ENCODE measurements at regions not wholly inside any gene's neighbourhood (a gene's known extent, or its start where the extent isn't known, plus 50 kb on each side); places are given as distances from the start of the nearest gene placed in this dataset.

- TF ChIP-seq, protein P1, sequence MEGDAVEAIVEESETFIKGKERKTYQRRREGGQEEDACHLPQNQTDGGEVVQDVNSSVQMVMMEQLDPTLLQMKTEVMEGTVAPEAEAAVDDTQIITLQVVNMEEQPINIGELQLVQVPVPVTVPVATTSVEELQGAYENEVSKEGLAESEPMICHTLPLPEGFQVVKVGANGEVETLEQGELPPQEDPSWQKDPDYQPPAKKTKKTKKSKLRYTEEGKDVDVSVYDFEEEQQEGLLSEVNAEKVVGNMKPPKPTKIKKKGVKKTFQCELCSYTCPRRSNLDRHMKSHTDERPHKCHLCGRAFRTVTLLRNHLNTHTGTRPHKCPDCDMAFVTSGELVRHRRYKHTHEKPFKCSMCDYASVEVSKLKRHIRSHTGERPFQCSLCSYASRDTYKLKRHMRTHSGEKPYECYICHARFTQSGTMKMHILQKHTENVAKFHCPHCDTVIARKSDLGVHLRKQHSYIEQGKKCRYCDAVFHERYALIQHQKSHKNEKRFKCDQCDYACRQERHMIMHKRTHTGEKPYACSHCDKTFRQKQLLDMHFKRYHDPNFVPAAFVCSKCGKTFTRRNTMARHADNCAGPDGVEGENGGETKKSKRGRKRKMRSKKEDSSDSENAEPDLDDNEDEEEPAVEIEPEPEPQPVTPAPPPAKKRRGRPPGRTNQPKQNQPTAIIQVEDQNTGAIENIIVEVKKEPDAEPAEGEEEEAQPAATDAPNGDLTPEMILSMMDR (IDR thresholded peaks at IDR 0.05; ENCODE audit: insufficient read depth, low read length, poor library complexity, severe bottlenecking), result no peak
- TF ChIP-seq EZH2phosphoT487 (conservative IDR thresholded peaks at IDR 0.05; ENCODE audit: low read length), result no peak
These were observed 264.7 kb upstream of the ISX start for GRCh38 chr22:34801221-34801620.

Data from SU-DHL-6 (cell line).